Common myeloid progenitor, CD34-positive (primary cell): ENCODE measurements at regions not wholly inside any gene's neighbourhood (a gene's known extent, or its start where the extent isn't known, plus 50 kb on each side); places are given as distances from the start of the nearest gene placed in this dataset.

Experiments used
- CTCF ChIA-PET: fragments of 350-600 bp; sonication (Branson Sonifier 250); formaldehyde crosslinking; loops from one replicate; lab custom pipeline; 2021; ENCODE audit warnings: antibody characterized with exemption; lab: Charles Lee
- POLR2A ChIA-PET: fragments of 350-600 bp; sonication (Branson Sonifier 250); formaldehyde crosslinking; loops from one replicate; lab custom pipeline; 2021; ENCODE audit warnings: antibody characterized with exemption; lab: Charles Lee
- DNase-seq, 3 donors: peaks; one replicate each; pipeline versions ENCODE4 v3.0.0 to v3.0.0-alpha.2; 2013
- H3K27ac ChIP-seq, 2 experiments: 1 replicate in 1 of 2; 2 replicates in 1 of 2; pipeline ENCODE4 v1.7.0; 2013; ENCODE audit warnings: inconsistent platforms in 2 of 2, low read length in 2 of 2, mild to moderate bottlenecking in 2 of 2, low read depth in 1 of 2, moderate library complexity in 1 of 2; ENCODE audit not compliant: severe bottlenecking in 2 of 2, insufficient read depth in 1 of 2, poor library complexity in 1 of 2
- H3K27me3 ChIP-seq, 5 experiments: replicated peaks in 2 of 5; 1 replicate in 3 of 5; 2 replicates in 2 of 5; pipeline versions ENCODE4 v1.6.1 to v1.7.0; 2013; ENCODE audit warnings: low read length in 4 of 5, mild to moderate bottlenecking in 2 of 5, moderate library complexity in 2 of 5, inconsistent platforms in 1 of 5; ENCODE audit not compliant: insufficient read depth in 5 of 5, control insufficient read depth in 4 of 5
- H3K36me3 ChIP-seq, 4 experiments: 1 replicate in 2 of 4; 2 replicates in 2 of 4; pipeline versions ENCODE4 v1.6.1 to v1.7.0; 2013; ENCODE audit warnings: low read length in 3 of 4, control low read depth in 1 of 4, mild to moderate bottlenecking in 1 of 4; ENCODE audit not compliant: control insufficient read depth in 4 of 4, insufficient read depth in 4 of 4
- H3K4me1 ChIP-seq, 4 experiments: 1 replicate in 3 of 4; 2 replicates in 1 of 4; pipeline versions ENCODE4 v1.6.1 to v1.7.1; 2013; ENCODE audit warnings: low read length in 3 of 4, mild to moderate bottlenecking in 3 of 4, control low read depth in 1 of 4, inconsistent platforms in 1 of 4, moderate library complexity in 1 of 4; ENCODE audit not compliant: control insufficient read depth in 4 of 4, insufficient read depth in 4 of 4; ENCODE audit errors: control extremely low read depth in 1 of 4
- H3K4me3 ChIP-seq, 7 experiments: 1 replicate in 4 of 7; 2 replicates in 3 of 7; pipeline versions ENCODE4 v1.5.1 to v1.7.0; 2013; ENCODE audit warnings: mild to moderate bottlenecking in 7 of 7, low read length in 6 of 7, moderate library complexity in 6 of 7, inconsistent platforms in 2 of 7, low read depth in 2 of 7, control low read depth in 1 of 7; ENCODE audit not compliant: insufficient read depth in 4 of 7, control insufficient read depth in 1 of 7; ENCODE audit errors: extremely low read depth in 1 of 7
- H3K9me3 ChIP-seq, 5 experiments: 1 replicate in 4 of 5; 2 replicates in 1 of 5; pipeline versions ENCODE4 v1.6.1 to v1.7.1; 2013; ENCODE audit warnings: low read length in 4 of 5, mild to moderate bottlenecking in 2 of 5, inconsistent platforms in 1 of 5, low read depth in 1 of 5, moderate library complexity in 1 of 5; ENCODE audit not compliant: control insufficient read depth in 4 of 5, insufficient read depth in 2 of 5; ENCODE audit errors: control extremely low read depth in 1 of 5
- WGBS: methylation state at CpG from one replicate; pipeline ENCODE4 v1.1.5; 2013; ENCODE audit not compliant: insufficient coverage; 5-methylcytosine and 5-hydroxymethylcytosine counted together

DNA sequence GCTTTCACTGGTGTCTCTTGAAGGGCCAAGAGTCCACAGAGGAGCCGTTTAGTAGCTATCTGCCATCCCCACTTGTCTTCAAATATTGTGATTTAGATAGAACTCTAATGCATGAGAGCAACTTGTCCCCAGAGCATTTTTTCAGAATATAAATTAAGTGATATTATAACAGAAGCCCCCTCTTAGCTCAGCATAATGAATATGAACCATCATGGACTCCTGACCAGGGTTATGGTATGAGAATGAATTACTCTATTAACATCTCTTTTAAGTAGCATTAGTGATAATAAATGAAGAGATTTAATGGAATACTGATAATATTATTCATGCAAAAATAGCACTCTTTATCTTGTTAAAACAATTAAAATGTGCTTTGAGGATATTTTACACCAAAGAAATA lies 709.6 kb downstream of the GALR1 start:
- no peak for DNase-seq
- WGBS = no CpG with 5 or more reads among the region's 1 CpG
- Histone ChIP-seq H3K27me3 (no peaks in the 10 kb centered on the region), H3K36me3 (no peaks in the 10 kb centered on the region), H3K4me3 (no peak overlapping the region), H3K9me3 (peaks cover 0 to 2% (median 0%) of the 10 kb centered on the region in 5 experiments), H3K27ac (no peak overlapping the region), H3K4me1 (no peaks in the 10 kb centered on the region)
- ChIA-PET POLR2A (no interaction called here), CTCF (no interaction called here)

DNA sequence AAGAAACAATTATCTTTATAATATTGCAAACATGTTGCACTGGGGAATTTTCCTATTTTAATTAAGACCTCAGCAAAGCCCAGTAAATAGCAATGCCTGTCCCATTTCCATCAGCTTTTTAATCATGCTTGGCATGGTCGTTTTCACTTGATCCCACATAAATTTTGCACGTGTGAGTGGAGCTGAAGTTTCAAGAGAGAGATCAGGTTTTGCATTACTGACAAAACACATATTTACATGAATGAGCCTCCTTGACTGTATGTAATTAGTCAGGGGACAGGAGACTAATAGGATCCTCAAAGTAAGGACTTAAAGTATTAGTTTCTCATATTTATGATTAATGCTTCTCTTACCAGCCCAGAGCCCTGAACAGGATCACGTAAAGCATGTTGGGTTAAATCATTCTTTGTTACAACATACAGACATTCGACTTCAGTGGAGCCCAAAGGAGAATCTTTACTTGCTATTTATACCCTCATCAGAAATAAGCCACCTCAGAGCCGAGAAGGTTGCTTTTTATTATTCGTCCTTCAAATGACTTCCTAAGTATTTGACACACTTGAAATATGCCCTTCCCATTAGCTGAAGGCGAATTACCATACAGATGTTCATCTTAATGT lies 711.3 kb downstream of the GALR1 start:
- H3K4me3 ChIP-seq = no peak overlapping the region
- 87% methylated on average over 5 of the region's 7 CpGs for WGBS
- no peak for DNase-seq

DNA sequence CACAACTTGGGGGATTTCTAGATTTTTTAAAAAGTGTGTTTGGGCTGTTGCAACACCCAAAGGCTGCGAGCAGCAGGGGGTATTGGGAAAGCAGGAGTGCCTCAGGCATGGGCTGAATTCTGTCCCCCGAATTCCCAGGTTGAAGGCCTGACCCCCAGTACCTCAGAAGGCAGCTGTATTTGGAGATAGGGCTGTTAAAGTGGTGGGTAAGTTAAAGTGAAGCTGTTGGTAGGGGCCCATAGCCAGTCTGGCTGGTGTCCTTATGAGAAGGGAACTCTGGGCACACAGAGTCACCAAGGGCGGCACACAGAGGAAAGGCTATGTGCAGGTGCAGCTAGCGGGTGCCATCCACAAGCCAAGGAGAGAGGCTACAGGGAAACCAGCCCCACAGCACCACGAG lies 717.4 kb downstream of the GALR1 start:
- no peaks in the 10 kb centered on the region for H3K36me3 ChIP-seq
- POLR2A ChIA-PET = no interaction called here
- peaks cover 0 to 2% (median 0%) of the 10 kb centered on the region in 5 experiments for H3K27me3 ChIP-seq
- WGBS = 90% methylated on average over 5 of the region's 5 CpGs
- H3K4me3 ChIP-seq = no peak overlapping the region
- DNase-seq = no peak
- H3K27ac ChIP-seq = no peak overlapping the region
- CTCF ChIA-PET = no interaction called here
- no peaks in the 10 kb centered on the region for H3K4me1 ChIP-seq
- H3K9me3 ChIP-seq = no peaks in the 10 kb centered on the region

More for the DNA sequence above, 711.3 kb downstream of the GALR1 start:
- H3K27me3 ChIP-seq = no peaks in the 10 kb centered on the region
- ChIA-PET CTCF (no interaction called here), POLR2A (no interaction called here)
- H3K36me3 ChIP-seq = no peaks in the 10 kb centered on the region
- H3K27ac ChIP-seq = no peak overlapping the region
- H3K9me3 ChIP-seq = peaks cover 0 to 2% (median 0%) of the 10 kb centered on the region in 5 experiments
- no peaks in the 10 kb centered on the region for H3K4me1 ChIP-seq

DNA sequence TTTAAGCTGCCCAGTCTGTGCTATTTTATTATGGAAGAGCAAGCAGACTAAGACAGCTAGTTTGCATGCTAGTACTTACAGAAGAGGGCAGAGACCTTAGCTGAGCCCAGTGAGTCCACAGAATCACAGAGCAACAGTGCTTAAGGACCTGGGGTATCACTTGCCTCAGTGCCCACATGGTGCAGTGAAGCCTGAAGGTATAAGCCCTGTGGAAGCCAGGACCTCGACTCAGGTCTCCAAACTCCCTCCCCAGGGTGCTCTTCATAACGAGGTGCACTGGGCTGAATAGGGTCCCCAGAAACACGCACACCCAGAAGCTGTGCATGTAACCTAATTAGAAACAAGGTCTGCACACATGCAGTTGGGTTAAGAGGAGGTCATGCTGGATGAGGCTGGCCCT lies 718.1 kb downstream of the GALR1 start:
- CTCF ChIA-PET = no interaction called here
- 76% methylated on average over 3 of the region's 3 CpGs for WGBS

DNA sequence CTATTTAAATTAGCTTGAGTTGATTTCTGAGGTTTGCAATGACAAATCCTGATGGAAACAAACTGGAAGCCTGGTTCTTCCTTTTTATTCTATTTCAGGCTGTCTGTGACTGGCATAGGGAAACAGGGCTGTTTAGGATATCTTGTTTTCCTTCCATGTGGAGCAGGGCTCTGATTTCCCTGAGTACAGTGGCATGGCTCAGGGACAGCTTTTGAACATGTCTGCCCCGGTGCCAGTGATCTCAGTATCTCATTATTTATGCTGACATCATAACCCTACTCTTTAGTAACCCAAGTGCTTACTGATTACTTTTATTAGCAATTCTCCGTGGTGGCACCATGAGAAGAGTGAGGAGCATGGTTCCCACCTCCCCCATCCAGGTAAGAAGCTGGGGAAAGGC lies 720.3 kb downstream of the GALR1 start:
- Histone ChIP-seq H3K36me3 (no peaks in the 10 kb centered on the region), H3K27me3 (peaks cover 0 to 2% (median 0%) of the 10 kb centered on the region in 5 experiments), H3K4me3 (no peak overlapping the region), H3K9me3 (no peaks in the 10 kb centered on the region), H3K27ac (no peak overlapping the region), H3K4me1 (no peaks in the 10 kb centered on the region)
- no peak for DNase-seq
- WGBS = 100% methylated on average over 1 of the region's 2 CpGs
- POLR2A ChIA-PET = no interaction called here
- CTCF ChIA-PET = no interaction called here

More for the DNA sequence above, 718.1 kb downstream of the GALR1 start:
- Histone ChIP-seq H3K27ac (no peak overlapping the region), H3K9me3 (no peaks in the 10 kb centered on the region), H3K4me3 (no peak overlapping the region), H3K27me3 (peaks cover 0 to 2% (median 0%) of the 10 kb centered on the region in 5 experiments), H3K4me1 (no peaks in the 10 kb centered on the region), H3K36me3 (no peaks in the 10 kb centered on the region)
- POLR2A ChIA-PET = no interaction called here
- no peak for DNase-seq

DNA sequence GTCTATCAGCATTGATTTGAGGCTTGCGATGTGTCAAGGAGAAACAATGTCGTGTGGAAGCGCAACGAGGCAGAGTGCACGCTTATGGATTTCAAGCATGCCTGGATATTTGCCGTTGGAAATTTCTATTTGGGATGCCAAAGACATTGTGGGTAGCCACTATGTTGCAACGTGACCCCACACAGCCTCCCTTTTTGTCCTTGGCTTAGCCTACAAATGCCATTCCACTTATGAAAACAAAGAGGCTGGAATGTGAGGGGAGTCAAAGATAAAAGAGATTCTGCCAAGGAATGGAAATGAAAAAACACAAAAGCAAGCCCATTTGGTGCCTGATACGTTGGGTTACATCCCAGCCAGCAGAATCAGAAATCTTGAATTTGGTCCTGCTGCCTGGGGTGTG lies 721.2 kb downstream of the GALR1 start:
- Histone ChIP-seq H3K4me3 (no peak overlapping the region), H3K27ac (no peak overlapping the region), H3K4me1 (no peaks in the 10 kb centered on the region), H3K27me3 (peaks cover 0 to 2% (median 0%) of the 10 kb centered on the region in 5 experiments), H3K9me3 (no peaks in the 10 kb centered on the region), H3K36me3 (no peaks in the 10 kb centered on the region)
- CTCF ChIA-PET = no interaction called here
- POLR2A ChIA-PET = no interaction called here
- 92% methylated on average over 7 of the region's 8 CpGs for WGBS
- no peak for DNase-seq

DNA sequence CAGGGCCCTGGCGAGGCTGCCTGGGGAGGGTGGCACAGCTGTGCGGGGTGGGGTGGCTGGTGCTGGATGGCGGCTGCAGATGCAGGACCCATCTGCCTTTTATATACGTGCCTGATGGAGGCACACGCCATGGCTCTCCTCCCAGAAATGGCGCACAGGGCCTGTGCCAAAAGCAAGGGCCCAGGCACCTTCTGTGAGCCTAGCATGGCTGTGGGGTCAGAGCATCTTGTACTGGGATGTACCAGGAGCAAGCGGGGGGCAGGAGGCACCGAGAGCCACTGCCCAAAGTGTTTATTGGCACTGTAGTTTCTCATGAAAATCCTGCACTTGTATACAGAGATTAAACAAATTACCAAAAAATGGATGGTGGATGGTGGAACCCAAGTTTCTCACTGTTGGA lies 724.1 kb downstream of the GALR1 start:
- no peak for DNase-seq
- 96% methylated on average over 8 of the region's 8 CpGs for WGBS
- Histone ChIP-seq H3K9me3 (no peaks in the 10 kb centered on the region), H3K27me3 (no peaks in the 10 kb centered on the region), H3K4me3 (no peak overlapping the region), H3K36me3 (no peaks in the 10 kb centered on the region), H3K4me1 (no peaks in the 10 kb centered on the region), H3K27ac (no peak overlapping the region)
- CTCF ChIA-PET = no interaction called here
- POLR2A ChIA-PET = no interaction called here
